GM10248 (cell line): ENCODE measurements at regions not wholly inside any gene's neighbourhood (a gene's known extent, or its start where the extent isn't known, plus 50 kb on each side); places are given as distances from the start of the nearest gene placed in this dataset.

Experiments
- CTCF ChIA-PET: fragments of 300-600 bp; sonication (Branson Sonifier 250); formaldehyde crosslinking; extraction: SDS; loops from one replicate; lab custom pipeline; 2021; ENCODE audit warnings: antibody characterized with exemption; lab: Yijun Ruan, JAX
- POLR2A ChIA-PET: fragments of 350-650 bp; sonication (Branson Sonifier 250); formaldehyde crosslinking; extraction: SDS; loops from one replicate; lab custom pipeline; 2020; ENCODE audit warnings: antibody characterized with exemption; lab: Yijun Ruan, JAX
- DNase-seq: peaks from one replicate; pipeline ENCODE4 v3.0.0; 2012; ENCODE audit errors: extremely low spot score
- CTCF ChIP-seq: IDR thresholded peaks from 2 replicates; pipeline ENCODE4 v1.5.1; 2012; ENCODE audit warnings: mild to moderate bottlenecking, low read depth; ENCODE audit errors: extremely low read depth, missing control alignments, control extremely low read depth

GRCh38 chr18:22257022-22257543, 87.7 kb downstream of the GATA6 start:
- no peak for DNase-seq
- CTCF ChIA-PET = interaction anchor here (1.2 kb wide), 1 partner anchor 9 kb away, joined by 4 read pairs; no protein-coding TSS in a partner anchor
- TF ChIP-seq CTCF = no peak
- POLR2A ChIA-PET = no interaction called here

- POLR2A ChIA-PET = no interaction called here
- CTCF ChIA-PET = interaction anchor here (0.7 kb wide), 1 partner anchor 11 kb away, joined by 3 read pairs; no protein-coding TSS in a partner anchor
- no peak for TF ChIP-seq CTCF
- DNase-seq = no peak
Measured at GRCh38 chr18:22254088-22254487, 84.7 kb downstream of the GATA6 start.

- DNase-seq = no peak
- ChIA-PET POLR2A (interaction anchor here (0.6 kb wide), 1 partner anchor 1032 kb away, joined by 4 read pairs; no protein-coding TSS in a partner anchor), CTCF (no interaction called here)
- no peak for TF ChIP-seq CTCF
Measured at GRCh38 chr18:22253676-22254075, 84.3 kb downstream of the GATA6 start.

GRCh38 chr18:22253156-22253555, 83.8 kb downstream of the GATA6 start:
- TF ChIP-seq CTCF = no peak
- ChIA-PET CTCF (interaction anchor here (1.1 kb wide), 1 partner anchor 43 kb away, joined by 3 read pairs; no protein-coding TSS in a partner anchor), POLR2A (interaction anchor here (0.6 kb wide), 1 partner anchor 1033 kb away, joined by 4 read pairs; no protein-coding TSS in a partner anchor)
- no peak for DNase-seq
